HT1080 (cell line): ENCODE measurements at regions not wholly inside any gene's neighbourhood (a gene's known extent, or its start where the extent isn't known, plus 50 kb on each side); places are given as distances from the start of the nearest gene placed in this dataset.
A peak's percentile ranks its signal among the peaks of the same experiment; 100 is the strongest.
"Not testable (repeated sequence)": the region's sequence is repeated elsewhere in the genome, so short reads cannot be mapped to it uniquely, and the experiment has no call there.

Experiments used
- DNase-seq: peaks from one replicate; pipeline ENCODE4 v3.0.0-alpha.2; 2015; ENCODE audit warnings: low read depth

GRCh38 chr5:106267256-106267655 lies 1403.5 kb downstream of the EFNA5 start:
- DNase-seq, result no peak

GRCh38 chr5:106262395-106262794 lies 1408.3 kb downstream of the EFNA5 start:
- no peak for DNase-seq

GRCh38 chr5:106259431-106260090 lies 1411.2 kb downstream of the EFNA5 start:
- not testable (repeated sequence) for DNase-seq

GRCh38 chr5:106258591-106259125 lies 1412.1 kb downstream of the EFNA5 start:
- peak; percentile 75 for DNase-seq

- DNase-seq, result no peak
Observed at GRCh38 chr5:106254784-106255183, 1416.0 kb downstream of the EFNA5 start.

GRCh38 chr5:106246044-106246745 lies 1424.5 kb downstream of the EFNA5 start:
- not testable (repeated sequence) for DNase-seq

- DNase-seq, result no peak
Observed at GRCh38 chr5:106241409-106241808, 1429.3 kb downstream of the EFNA5 start.

- DNase-seq, result no peak
Observed at GRCh38 chr5:106205916-106206571, 1464.7 kb downstream of the EFNA5 start.

- no peak for DNase-seq
Observed at GRCh38 chr5:106202035-106202434, 1468.7 kb downstream of the EFNA5 start.

GRCh38 chr5:106200971-106201370 lies 1469.8 kb downstream of the EFNA5 start:
- DNase-seq, result no peak

- DNase-seq, result no peak
Observed at GRCh38 chr5:106195679-106196474, 1474.9 kb downstream of the EFNA5 start.

GRCh38 chr5:106189121-106189809 lies 1481.5 kb downstream of the EFNA5 start:
- no peak for DNase-seq

- DNase-seq, result no peak
Observed at GRCh38 chr5:106185661-106186081, 1485.1 kb downstream of the EFNA5 start.

GRCh38 chr5:106174903-106175302 lies 1495.8 kb downstream of the EFNA5 start:
- DNase-seq, result no peak

- peak; percentile 6 for DNase-seq
Observed at GRCh38 chr5:106172681-106173532, 1497.8 kb downstream of the EFNA5 start.

GRCh38 chr5:106171708-106172107 lies 1499.0 kb downstream of the EFNA5 start:
- DNase-seq, result peak; percentile 25

- peak; percentile 5 for DNase-seq
Observed at GRCh38 chr5:106171132-106171531, 1499.6 kb downstream of the EFNA5 start.

GRCh38 chr5:106167766-106168165 lies 1503.0 kb downstream of the EFNA5 start:
- no peak for DNase-seq

GRCh38 chr5:106163233-106163632 lies 1507.5 kb downstream of the EFNA5 start:
- DNase-seq, result no peak

GRCh38 chr5:106159616-106160015 lies 1511.1 kb downstream of the EFNA5 start:
- no peak for DNase-seq
